ENCODE measurements at regions not wholly inside any gene's neighbourhood (a gene's known extent, or its start where the extent isn't known, plus 50 kb on each side); places are given as distances from the start of the nearest gene placed in this dataset.

DNA sequence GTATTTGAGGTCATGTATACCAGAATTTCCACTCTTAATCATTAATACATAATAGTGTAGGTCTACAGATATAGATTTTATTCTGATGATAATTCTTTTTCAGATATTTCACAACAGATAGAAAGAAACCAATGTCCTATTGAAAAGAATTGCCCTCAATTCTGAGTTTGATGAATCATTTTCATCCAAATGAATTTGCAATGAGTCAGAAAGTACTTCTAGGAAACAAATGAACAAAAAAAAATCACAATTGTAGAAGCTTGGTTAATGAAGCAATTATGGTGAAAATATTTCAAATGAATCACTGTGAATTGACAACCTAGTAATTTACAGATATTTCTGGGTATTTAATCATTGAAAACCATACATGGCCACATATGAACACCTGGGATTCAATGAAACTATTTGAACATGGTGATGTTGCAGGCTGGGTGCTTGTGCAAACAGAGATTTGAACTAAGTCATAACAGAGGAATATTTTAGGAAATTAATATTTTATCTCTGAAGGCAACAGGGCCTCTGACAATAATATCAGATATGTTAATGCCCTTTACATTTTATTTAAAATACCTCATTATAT lies 360.9 kb downstream of the SLITRK5 start:
- TF ChIP-seq, protein P1, sequence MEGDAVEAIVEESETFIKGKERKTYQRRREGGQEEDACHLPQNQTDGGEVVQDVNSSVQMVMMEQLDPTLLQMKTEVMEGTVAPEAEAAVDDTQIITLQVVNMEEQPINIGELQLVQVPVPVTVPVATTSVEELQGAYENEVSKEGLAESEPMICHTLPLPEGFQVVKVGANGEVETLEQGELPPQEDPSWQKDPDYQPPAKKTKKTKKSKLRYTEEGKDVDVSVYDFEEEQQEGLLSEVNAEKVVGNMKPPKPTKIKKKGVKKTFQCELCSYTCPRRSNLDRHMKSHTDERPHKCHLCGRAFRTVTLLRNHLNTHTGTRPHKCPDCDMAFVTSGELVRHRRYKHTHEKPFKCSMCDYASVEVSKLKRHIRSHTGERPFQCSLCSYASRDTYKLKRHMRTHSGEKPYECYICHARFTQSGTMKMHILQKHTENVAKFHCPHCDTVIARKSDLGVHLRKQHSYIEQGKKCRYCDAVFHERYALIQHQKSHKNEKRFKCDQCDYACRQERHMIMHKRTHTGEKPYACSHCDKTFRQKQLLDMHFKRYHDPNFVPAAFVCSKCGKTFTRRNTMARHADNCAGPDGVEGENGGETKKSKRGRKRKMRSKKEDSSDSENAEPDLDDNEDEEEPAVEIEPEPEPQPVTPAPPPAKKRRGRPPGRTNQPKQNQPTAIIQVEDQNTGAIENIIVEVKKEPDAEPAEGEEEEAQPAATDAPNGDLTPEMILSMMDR (IDR thresholded peaks at IDR 0.05), result no peak
- no peak for TF ChIP-seq POLR2A (IDR thresholded peaks at IDR 0.05)
